Panc1 (cell line): ENCODE measurements at regions not wholly inside any gene's neighbourhood (a gene's known extent, or its start where the extent isn't known, plus 50 kb on each side); places are given as distances from the start of the nearest gene placed in this dataset.

ENCODE experiments used
- ATAC-seq: fragments of 200-7000 bp; cut with Tn5 transposase; 2 replicates; pipeline ENCODE4 v1.9.1; 2020; ENCODE audit warnings: mild to moderate bottlenecking, moderate library complexity
- BruUV-seq: library from RNA; stranded (reverse); fragments of 400-500 nt; replicated peaks from 2 replicates; lab custom pipeline; 2021; lab: Mats Ljungman, UMichigan
- CTCF ChIA-PET: fragments of 300-600 bp; sonication (Branson Sonifier 250); formaldehyde crosslinking; loops from one replicate; lab custom pipeline; 2022; ENCODE audit warnings: antibody characterized with exemption; lab: Charles Lee
- POLR2A ChIA-PET: fragments of 300-600 bp; sonication (Branson Sonifier 250); formaldehyde crosslinking; loops from one replicate; lab custom pipeline; 2022; ENCODE audit warnings: antibody characterized with exemption; lab: Charles Lee
- DNase-seq: peaks from one replicate; pipeline ENCODE4 v3.0.0-alpha.2; 2010; ENCODE audit warnings: low read depth, low spot score
- H3K27ac ChIP-seq: 2 replicates; pipeline ENCODE4 v1.5.1; 2011; ENCODE audit warnings: mild to moderate bottlenecking, low read length, inconsistent platforms
- H3K27me3 ChIP-seq: fragments of 200-500 bp; sonication (Bioruptor generic); 2 replicates; pipeline ENCODE4 v1.6.0; 2014; ENCODE audit warnings: low read length, inconsistent platforms; ENCODE audit not compliant: control insufficient read depth, insufficient read depth
- H3K36me3 ChIP-seq: fragments of 200-500 bp; sonication (Bioruptor generic); 2 replicates; pipeline ENCODE4 v1.5.1; 2014; ENCODE audit warnings: inconsistent platforms, mild to moderate bottlenecking, low read length, moderate library complexity; ENCODE audit not compliant: control insufficient read depth, insufficient read depth
- H3K4me1 ChIP-seq: 2 replicates; pipeline ENCODE4 v1.5.1; 2011; ENCODE audit warnings: inconsistent platforms, mild to moderate bottlenecking, low read length, moderate library complexity; ENCODE audit not compliant: control insufficient read depth, insufficient read depth
- H3K4me3 ChIP-seq, 2 experiments: 2 replicates each; pipeline ENCODE4 v1.5.1; 2011 to 2012; ENCODE audit warnings: low read depth in 2 of 2, low read length in 2 of 2, mild to moderate bottlenecking in 2 of 2, inconsistent platforms in 1 of 2, moderate library complexity in 1 of 2
- H3K9me3 ChIP-seq: fragments of 200-500 bp; sonication (Bioruptor generic); 2 replicates; pipeline ENCODE4 v1.5.1; 2014; ENCODE audit warnings: low read depth, mild to moderate bottlenecking, inconsistent platforms, low read length, moderate library complexity; ENCODE audit not compliant: control insufficient read depth, insufficient read depth
- POLR2AphosphoS5 ChIP-seq: IDR thresholded peaks from 2 replicates; pipeline ENCODE4 v1.6.1; 2012; ENCODE audit warnings: mild to moderate bottlenecking, low read depth, low read length, moderate library complexity
- SIN3A ChIP-seq: IDR thresholded peaks from 2 replicates; pipeline ENCODE4 v1.6.1; 2012; ENCODE audit warnings: low read depth, mild to moderate bottlenecking, low read length, moderate library complexity, borderline replicate concordance; ENCODE audit not compliant: insufficient read depth
- TCF7L2 ChIP-seq: IDR thresholded peaks from 2 replicates; pipeline ENCODE4 v1.6.1; 2011; ENCODE audit warnings: mild to moderate bottlenecking, low read depth, low read length, inconsistent platforms
- in situ Hi-C: cut with HindIII; loops from 2 replicates; pipeline ENCODE4 v1.10.0; 2016; ENCODE audit warnings: low sequenced_read_pairs, low pct_unique_long_range_greater_than_20kb
- intact Hi-C: fragments of 100-400 bp; cut with micrococcal nuclease; formaldehyde crosslinking; loops from one replicate; pipeline ENCODE4 v1.10.0; 2022; ENCODE audit not compliant: unreplicated experiment
- TF ChIP-seq, protein P1 (sequence below), 2 experiments: IDR thresholded peaks; 2 replicates each; pipeline ENCODE4 v1.6.1; 2011 to 2012; ENCODE audit warnings: low read depth in 2 of 2, control low read depth in 1 of 2, low read length in 1 of 2, mild to moderate bottlenecking in 1 of 2, moderate library complexity in 1 of 2; ENCODE audit not compliant: insufficient read depth in 1 of 2
- TF ChIP-seq, protein P2 (sequence below): fragments of 450-650 bp; IDR thresholded peaks from 2 replicates; pipeline ENCODE4 v1.5.1; 2017; ENCODE audit warnings: mild to moderate bottlenecking

DNA sequence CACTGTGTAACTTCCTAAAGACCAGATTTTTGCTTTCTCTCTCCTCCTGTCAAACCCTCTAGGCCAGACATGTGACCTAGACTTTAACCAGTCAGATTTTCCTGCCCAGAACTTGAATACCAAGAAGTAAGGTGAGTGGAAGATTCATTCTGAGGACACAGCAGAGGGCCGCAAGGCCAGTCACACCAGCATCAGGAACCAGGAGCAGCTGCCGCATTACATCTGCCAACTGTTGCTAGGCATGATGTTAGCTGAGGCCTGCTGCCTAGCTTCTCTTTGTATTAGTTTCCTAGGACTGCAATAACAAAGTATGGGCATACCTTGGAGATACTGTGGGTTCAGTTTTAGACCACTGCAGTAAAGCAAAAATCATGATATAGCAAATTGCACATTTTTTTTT lies 101.9 kb upstream of the BMP4 start:
- no peak for DNase-seq
- no peak for ATAC-seq
- CTCF ChIA-PET = no interaction called here
- Histone ChIP-seq H3K4me3 (no peak overlapping the region), H3K27me3 (no peaks in the 10 kb centered on the region), H3K36me3 (no peaks in the 10 kb centered on the region), H3K9me3 (no peaks in the 10 kb centered on the region), H3K27ac (no peak overlapping the region), H3K4me1 (no peaks in the 10 kb centered on the region)
- BruUV-seq = no TSS peak
- intact Hi-C loops (no loop called here), in situ Hi-C loops (no loop called here)
- POLR2A ChIA-PET = no interaction called here
- TF ChIP-seq, protein P1, sequence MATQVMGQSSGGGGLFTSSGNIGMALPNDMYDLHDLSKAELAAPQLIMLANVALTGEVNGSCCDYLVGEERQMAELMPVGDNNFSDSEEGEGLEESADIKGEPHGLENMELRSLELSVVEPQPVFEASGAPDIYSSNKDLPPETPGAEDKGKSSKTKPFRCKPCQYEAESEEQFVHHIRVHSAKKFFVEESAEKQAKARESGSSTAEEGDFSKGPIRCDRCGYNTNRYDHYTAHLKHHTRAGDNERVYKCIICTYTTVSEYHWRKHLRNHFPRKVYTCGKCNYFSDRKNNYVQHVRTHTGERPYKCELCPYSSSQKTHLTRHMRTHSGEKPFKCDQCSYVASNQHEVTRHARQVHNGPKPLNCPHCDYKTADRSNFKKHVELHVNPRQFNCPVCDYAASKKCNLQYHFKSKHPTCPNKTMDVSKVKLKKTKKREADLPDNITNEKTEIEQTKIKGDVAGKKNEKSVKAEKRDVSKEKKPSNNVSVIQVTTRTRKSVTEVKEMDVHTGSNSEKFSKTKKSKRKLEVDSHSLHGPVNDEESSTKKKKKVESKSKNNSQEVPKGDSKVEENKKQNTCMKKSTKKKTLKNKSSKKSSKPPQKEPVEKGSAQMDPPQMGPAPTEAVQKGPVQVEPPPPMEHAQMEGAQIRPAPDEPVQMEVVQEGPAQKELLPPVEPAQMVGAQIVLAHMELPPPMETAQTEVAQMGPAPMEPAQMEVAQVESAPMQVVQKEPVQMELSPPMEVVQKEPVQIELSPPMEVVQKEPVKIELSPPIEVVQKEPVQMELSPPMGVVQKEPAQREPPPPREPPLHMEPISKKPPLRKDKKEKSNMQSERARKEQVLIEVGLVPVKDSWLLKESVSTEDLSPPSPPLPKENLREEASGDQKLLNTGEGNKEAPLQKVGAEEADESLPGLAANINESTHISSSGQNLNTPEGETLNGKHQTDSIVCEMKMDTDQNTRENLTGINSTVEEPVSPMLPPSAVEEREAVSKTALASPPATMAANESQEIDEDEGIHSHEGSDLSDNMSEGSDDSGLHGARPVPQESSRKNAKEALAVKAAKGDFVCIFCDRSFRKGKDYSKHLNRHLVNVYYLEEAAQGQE (IDR thresholded peaks at IDR 0.05; ENCODE audit: insufficient read depth in 1 of 2, low read depth in 2 of 2, low read length in 1 of 2) = no peak
- TF ChIP-seq SIN3A (no peak), POLR2AphosphoS5 (no peak), TCF7L2 (no peak)
- TF ChIP-seq, protein P2, sequence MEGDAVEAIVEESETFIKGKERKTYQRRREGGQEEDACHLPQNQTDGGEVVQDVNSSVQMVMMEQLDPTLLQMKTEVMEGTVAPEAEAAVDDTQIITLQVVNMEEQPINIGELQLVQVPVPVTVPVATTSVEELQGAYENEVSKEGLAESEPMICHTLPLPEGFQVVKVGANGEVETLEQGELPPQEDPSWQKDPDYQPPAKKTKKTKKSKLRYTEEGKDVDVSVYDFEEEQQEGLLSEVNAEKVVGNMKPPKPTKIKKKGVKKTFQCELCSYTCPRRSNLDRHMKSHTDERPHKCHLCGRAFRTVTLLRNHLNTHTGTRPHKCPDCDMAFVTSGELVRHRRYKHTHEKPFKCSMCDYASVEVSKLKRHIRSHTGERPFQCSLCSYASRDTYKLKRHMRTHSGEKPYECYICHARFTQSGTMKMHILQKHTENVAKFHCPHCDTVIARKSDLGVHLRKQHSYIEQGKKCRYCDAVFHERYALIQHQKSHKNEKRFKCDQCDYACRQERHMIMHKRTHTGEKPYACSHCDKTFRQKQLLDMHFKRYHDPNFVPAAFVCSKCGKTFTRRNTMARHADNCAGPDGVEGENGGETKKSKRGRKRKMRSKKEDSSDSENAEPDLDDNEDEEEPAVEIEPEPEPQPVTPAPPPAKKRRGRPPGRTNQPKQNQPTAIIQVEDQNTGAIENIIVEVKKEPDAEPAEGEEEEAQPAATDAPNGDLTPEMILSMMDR = no peak

DNA sequence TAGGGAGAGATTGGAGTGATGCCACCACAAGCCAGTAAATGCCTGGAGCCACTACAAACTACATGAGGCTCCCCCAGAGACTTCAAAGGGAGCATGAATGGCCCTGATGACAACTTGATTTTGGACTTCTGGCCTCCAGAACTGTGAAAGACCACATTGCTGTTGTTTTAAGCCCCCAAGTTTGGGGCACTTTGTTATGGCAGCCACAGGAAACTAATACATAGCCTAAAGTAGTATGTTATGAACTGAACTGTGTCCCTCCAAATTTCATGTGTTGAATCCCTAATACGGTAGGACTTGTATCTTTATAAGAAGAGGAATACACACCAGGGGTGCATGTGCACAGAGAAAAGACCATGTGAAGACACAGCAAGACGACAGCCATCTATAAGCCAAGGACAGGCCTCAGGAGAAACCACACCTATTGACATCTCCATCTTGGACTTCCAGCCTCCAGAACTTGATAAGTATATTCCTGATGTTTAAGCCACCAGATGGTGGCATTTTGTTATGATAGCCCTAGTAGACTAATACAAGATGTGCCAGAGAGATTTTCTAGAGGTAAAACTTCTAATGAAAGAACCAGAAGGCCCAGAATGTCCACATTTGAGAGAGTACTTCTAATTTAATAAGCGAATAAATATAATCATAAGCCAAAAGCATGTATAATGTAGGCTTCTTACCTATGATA lies 127.1 kb upstream of the BMP4 start:
- TF ChIP-seq TCF7L2 (no peak), SIN3A (no peak), POLR2AphosphoS5 (no peak)
- TF ChIP-seq, protein P1 (IDR thresholded peaks at IDR 0.05; ENCODE audit: insufficient read depth in 1 of 2, low read depth in 2 of 2, low read length in 1 of 2) = no peak
- TF ChIP-seq, protein P2 = no peak
- POLR2A ChIA-PET = no interaction called here
- DNase-seq (no peak), ATAC-seq (no peak)
- CTCF ChIA-PET = no interaction called here
- intact Hi-C loops (no loop called here), in situ Hi-C loops (no loop called here)
- Histone ChIP-seq H3K27ac (no peak overlapping the region), H3K36me3 (no peaks in the 10 kb centered on the region), H3K4me1 (no peaks in the 10 kb centered on the region), H3K4me3 (no peak overlapping the region), H3K9me3 (no peaks in the 10 kb centered on the region), H3K27me3 (no peaks in the 10 kb centered on the region)
- BruUV-seq = no TSS peak
